ENCODE measurements at regions not wholly inside any gene's neighbourhood (a gene's known extent, or its start where the extent isn't known, plus 50 kb on each side); places are given as distances from the start of the nearest gene placed in this dataset.

DNA sequence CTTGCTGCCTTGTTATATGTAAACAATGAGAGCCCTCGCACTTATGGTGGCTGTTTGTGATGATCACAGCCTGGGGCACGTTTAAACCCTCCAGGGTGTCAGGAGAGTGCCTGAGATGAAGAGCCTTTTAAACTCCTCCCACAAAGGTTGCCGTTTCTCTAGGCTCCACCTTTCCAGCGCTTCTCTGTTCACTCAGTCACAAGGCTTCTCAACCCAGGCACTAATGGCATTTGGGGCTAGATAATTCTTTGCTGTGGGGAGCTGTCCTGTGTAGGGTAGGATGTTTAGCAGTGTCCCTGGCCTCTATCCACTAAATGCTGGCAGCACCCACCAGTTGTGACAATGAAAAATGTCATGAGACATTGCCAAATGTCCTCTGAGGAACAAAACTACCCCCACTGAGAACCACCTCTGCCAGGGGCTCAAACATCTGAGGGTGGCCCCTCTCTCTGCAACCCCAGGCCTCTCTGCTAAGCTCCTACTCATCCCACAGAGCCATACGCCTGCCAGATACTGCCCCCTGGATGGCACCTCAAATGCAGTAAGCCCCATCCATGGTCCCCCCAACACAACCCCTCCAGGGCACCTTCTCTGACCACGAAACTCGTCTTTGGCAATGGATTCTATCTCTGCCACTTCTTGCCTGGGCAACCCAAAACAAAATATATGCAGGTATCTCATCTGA, 144.3 kb upstream of the ZMIZ1 start:
- TF ChIP-seq, protein P1, sequence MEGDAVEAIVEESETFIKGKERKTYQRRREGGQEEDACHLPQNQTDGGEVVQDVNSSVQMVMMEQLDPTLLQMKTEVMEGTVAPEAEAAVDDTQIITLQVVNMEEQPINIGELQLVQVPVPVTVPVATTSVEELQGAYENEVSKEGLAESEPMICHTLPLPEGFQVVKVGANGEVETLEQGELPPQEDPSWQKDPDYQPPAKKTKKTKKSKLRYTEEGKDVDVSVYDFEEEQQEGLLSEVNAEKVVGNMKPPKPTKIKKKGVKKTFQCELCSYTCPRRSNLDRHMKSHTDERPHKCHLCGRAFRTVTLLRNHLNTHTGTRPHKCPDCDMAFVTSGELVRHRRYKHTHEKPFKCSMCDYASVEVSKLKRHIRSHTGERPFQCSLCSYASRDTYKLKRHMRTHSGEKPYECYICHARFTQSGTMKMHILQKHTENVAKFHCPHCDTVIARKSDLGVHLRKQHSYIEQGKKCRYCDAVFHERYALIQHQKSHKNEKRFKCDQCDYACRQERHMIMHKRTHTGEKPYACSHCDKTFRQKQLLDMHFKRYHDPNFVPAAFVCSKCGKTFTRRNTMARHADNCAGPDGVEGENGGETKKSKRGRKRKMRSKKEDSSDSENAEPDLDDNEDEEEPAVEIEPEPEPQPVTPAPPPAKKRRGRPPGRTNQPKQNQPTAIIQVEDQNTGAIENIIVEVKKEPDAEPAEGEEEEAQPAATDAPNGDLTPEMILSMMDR (IDR thresholded peaks at IDR 0.05): no peak
- no peak for TF ChIP-seq POLR2A (IDR thresholded peaks at IDR 0.05)
